ENCODE measurements at regions not wholly inside any gene's neighbourhood (a gene's known extent, or its start where the extent isn't known, plus 50 kb on each side); places are given as distances from the start of the nearest gene placed in this dataset.
"Not testable (repeated sequence)": the region's sequence is repeated elsewhere in the genome, so short reads cannot be mapped to it uniquely, and the experiment has no call there.

GRCh38 chr1:189644156-189644555, 833.5 kb downstream of the BRINP3 start:
- DNase-seq = not testable (repeated sequence)

- DNase-seq = no peak
Observed at GRCh38 chr1:189644970-189645369, 832.7 kb downstream of the BRINP3 start.

- DNase-seq = no peak
Observed at GRCh38 chr1:189646066-189646465, 831.6 kb downstream of the BRINP3 start.

- no peak for DNase-seq
Observed at GRCh38 chr1:189654906-189655305, 822.8 kb downstream of the BRINP3 start.

- DNase-seq = no peak
Observed at GRCh38 chr1:189656628-189657530, 820.8 kb downstream of the BRINP3 start.

- no peak for DNase-seq
Observed at GRCh38 chr1:189657715-189658114, 819.9 kb downstream of the BRINP3 start.

- DNase-seq = no peak
Observed at GRCh38 chr1:189658381-189658780, 819.3 kb downstream of the BRINP3 start.

GRCh38 chr1:189659731-189660130, 817.9 kb downstream of the BRINP3 start:
- no peak for DNase-seq

- DNase-seq = no peak
Observed at GRCh38 chr1:189662190-189662589, 815.5 kb downstream of the BRINP3 start.

GRCh38 chr1:189669846-189670245, 807.8 kb downstream of the BRINP3 start:
- DNase-seq = no peak

GRCh38 chr1:189673217-189673616, 804.4 kb downstream of the BRINP3 start:
- DNase-seq = no peak

GRCh38 chr1:189675712-189676244, 801.9 kb downstream of the BRINP3 start:
- DNase-seq = no peak

- DNase-seq = no peak
Observed at GRCh38 chr1:189678779-189679178, 798.9 kb downstream of the BRINP3 start.

GRCh38 chr1:189681252-189681919, 796.3 kb downstream of the BRINP3 start:
- peak; percentile 66 for DNase-seq

GRCh38 chr1:189682591-189682990, 795.1 kb downstream of the BRINP3 start:
- peak; percentile 23 for DNase-seq

GRCh38 chr1:189686288-189686687, 791.4 kb downstream of the BRINP3 start:
- no peak for DNase-seq

GRCh38 chr1:189693140-189693539, 784.5 kb downstream of the BRINP3 start:
- no peak for DNase-seq

- no peak for DNase-seq
Observed at GRCh38 chr1:189696297-189696696, 781.4 kb downstream of the BRINP3 start.

GRCh38 chr1:189697113-189697512, 780.6 kb downstream of the BRINP3 start:
- no peak for DNase-seq

- DNase-seq = no peak
Observed at GRCh38 chr1:189701606-189702005, 776.1 kb downstream of the BRINP3 start.

GRCh38 chr1:189706594-189706993, 771.1 kb downstream of the BRINP3 start:
- DNase-seq = no peak

- DNase-seq = no peak
Observed at GRCh38 chr1:189708674-189709073, 769.0 kb downstream of the BRINP3 start.

- not testable (repeated sequence) for DNase-seq
Observed at GRCh38 chr1:189718147-189718795, 759.4 kb downstream of the BRINP3 start.
